GM12892 (cell line): ENCODE measurements at regions not wholly inside any gene's neighbourhood (a gene's known extent, or its start where the extent isn't known, plus 50 kb on each side); places are given as distances from the start of the nearest gene placed in this dataset.

Experiments
- POLR2A ChIP-seq: IDR thresholded peaks from 2 replicates; pipeline ENCODE4 v1.6.1; 2011; ENCODE audit warnings: low read depth, low read length, control low read depth
- POLR2AphosphoS5 ChIP-seq: IDR thresholded peaks from 2 replicates; pipeline ENCODE4 v1.6.1; 2011; ENCODE audit warnings: low read depth, low read length, control low read depth

- TF ChIP-seq POLR2AphosphoS5 (no peak), POLR2A (no peak)
These were observed 1253.7 kb upstream of the CDH8 start for GRCh38 chr16:63289834-63290460.
